ENCODE measurements at regions not wholly inside any gene's neighbourhood (a gene's known extent, or its start where the extent isn't known, plus 50 kb on each side); places are given as distances from the start of the nearest gene placed in this dataset.

DNA sequence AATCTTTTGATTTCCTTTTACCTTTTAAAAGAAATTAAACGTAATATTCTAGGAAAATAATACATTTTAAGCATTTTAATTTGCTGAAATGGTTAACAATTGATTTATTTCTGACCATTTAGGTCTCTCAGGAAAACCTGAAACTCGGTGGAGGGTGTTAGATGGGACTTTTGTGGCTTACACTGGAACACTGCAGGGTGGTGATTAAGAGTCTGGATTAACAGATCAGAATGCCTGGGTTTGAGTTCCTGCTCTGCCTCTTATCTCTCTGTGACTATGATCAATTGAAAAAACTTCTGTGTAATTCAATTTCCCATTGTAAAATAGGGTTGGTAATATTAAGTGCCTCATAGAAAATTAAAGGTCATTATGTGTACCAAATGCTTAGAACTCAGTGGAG is 168.7 kb downstream of the UBE2E3 start:
- DNase-seq (ENCODE audit: low read depth in 2 of 2): no peak

DNA sequence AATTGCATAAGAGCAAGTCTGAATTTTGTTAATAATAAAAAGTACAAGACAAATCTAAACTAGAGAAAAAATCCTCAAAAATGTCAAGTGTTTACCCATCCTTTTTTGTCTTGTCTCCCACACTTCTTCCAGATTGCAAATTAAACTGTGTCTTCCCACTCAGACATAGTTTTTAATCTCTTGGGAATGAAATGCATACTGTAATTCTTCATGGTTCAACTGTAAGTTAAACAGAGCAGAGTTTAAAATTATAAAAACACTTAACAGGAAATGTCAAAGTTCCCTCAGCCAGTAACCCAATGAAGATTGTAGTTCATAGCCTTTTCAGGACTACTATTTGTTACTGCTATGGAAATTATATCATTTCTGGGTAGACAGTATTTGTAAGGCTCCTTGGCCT is 171.8 kb downstream of the UBE2E3 start:
- no peak for DNase-seq (ENCODE audit: low read depth in 2 of 2)

DNA sequence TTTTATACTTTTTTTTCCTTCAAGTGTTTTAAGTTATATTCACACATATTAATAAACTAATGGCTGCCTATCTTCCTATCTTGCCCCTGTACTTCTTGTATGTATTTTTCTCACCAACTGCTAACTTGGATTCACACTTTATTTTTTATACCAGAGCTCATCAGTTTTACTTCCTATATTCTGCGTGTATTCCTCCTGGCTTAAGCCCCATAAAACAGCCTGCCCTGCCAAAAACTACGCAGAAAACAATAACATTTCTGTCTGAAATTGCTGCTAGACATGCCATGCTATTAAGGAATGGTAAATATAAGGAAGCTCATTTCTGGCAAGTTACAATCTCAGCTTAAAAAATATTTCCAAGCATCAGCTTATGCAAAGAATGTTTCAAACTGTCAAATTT is 172.3 kb downstream of the UBE2E3 start:
- no peak for DNase-seq (ENCODE audit: low read depth in 2 of 2)

DNA sequence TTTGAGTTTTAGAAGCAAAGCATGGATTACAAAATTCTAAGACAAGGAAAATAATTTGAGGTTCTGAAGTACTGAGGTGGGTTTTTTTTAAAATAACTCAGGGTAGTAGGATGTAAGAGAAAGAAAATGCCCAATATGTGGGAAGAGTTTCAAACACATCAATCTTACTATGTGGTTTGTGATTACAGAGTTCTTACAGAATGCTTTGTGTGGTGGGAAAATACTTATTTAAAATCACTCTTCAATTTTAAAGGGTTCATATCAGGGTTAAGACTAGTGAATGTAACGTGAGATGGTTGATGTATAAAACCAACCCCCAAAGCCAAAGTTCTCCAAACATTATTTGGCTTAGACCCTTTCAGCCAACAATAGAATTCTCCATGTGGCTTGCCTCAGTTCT is 173.5 kb downstream of the UBE2E3 start:
- no peak for DNase-seq (ENCODE audit: low read depth in 2 of 2)

DNA sequence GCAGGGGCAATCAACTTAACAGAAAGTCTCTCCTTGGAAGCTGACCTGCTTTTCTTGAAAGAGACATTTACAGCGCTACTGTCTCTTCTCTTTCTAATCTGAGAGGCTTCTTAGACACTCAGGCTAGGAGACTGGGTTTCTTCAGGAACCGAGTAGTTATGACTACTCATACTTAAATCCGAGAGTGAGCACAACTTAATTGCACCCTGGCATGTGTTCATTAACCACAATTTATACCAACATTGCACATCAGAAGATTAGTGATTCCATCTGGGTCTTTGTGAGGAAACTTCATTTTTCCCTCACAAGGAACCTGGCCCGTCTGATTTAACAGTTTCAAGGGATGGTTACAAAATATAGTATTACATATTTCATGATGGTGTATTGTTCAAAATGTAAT is 176.9 kb downstream of the UBE2E3 start:
- no peak for DNase-seq (ENCODE audit: low read depth in 2 of 2)

DNA sequence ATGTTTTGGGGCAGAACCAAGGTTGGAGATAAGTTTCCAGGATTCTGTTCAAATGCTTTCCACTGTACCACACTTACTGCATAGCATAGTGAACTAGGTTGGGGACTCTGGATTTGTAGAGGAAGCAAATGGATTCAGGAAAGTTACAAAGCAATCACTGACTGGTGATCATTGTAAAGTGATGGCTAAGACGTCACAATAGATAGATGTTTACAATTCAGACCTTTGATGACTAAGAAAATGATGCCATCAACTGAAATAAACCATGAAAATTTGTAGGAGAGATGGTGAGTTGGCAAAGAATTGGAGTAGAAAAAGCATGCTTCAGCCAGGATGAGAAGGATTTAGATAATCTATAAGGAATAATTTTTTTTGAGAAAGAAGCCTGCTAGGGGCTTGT is 178.0 kb downstream of the UBE2E3 start:
- DNase-seq (ENCODE audit: low read depth in 2 of 2): no peak

DNA sequence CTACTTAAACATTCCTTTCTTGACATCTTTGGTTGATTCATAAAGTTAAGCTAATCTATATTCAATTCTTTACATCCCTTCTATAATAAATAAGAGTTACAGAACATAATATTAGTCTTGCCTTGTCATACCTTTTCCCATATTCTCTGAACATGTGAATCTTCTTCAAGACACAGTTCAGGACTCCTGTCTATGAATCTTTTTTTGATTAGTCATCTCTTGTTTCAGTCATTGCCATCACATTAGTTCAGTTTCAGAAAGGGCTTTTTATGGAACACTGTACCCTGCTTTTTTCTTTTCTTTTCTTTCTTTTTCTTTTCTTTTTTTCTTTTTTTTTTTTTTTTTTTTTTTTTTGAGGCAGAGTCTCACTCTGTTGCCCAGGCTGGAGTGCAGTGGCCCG is 181.2 kb downstream of the UBE2E3 start:
- no peak for DNase-seq (ENCODE audit: low read depth in 2 of 2)

DNA sequence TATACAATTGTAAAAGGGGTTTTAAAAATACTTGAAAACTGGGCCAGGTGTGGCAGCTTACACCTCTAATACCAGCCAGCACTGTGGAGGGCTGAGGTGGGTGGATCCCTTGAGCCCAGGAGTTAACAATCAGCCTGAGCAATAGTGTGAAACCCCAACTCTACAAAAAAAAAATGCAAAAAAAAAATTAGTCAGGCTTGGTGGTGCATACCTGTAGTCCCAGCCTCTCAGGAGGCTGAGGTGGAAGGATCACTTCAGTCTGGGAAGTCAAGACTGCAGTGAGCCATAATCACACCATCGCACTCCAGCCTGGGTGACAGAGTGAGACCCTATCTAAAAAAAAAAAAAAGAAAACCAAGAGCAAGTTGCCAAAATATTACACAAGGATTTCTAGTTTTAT is 182.7 kb downstream of the UBE2E3 start:
- peak in 1 of 2 donors; percentile 6 for DNase-seq (ENCODE audit: low read depth in 2 of 2)

DNA sequence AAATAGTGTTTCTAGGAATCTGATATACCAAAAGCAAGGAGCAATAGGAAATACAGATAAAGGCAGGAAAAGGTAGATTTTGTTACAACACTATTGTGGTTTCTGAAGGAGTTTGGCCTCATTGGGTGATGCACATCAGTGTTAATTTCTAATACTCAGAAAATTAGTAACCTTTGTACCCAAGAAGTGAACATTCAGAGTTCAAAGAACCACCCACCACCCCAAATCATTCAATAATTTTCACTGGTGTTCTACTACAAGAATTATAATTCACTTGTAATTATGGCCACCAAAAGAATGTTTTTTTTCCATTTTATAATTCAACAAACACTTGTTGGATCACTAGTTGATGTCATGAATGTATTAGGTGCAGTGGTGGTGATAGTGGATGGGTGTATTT is 183.3 kb downstream of the UBE2E3 start:
- no peak for DNase-seq (ENCODE audit: low read depth in 2 of 2)

DNA sequence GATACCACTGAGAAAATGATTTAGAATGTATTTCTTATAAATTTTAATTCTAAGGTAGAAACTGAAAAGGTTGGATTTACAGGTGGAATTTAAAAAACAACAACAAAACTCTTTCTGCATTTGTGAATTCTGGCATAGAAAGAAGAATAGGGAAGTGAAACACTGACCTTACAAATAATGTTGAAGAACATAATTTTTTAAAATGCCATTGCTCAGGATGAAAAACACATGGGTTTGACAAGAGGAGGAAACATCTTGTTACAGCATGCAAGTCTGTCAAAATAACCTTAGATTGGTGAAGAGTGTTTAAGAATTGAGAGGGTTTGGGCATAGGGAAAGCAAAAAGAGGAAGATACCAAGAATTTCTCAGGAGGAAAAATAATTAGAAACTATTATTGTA is 184.3 kb downstream of the UBE2E3 start:
- no peak for DNase-seq (ENCODE audit: low read depth in 2 of 2)

DNA sequence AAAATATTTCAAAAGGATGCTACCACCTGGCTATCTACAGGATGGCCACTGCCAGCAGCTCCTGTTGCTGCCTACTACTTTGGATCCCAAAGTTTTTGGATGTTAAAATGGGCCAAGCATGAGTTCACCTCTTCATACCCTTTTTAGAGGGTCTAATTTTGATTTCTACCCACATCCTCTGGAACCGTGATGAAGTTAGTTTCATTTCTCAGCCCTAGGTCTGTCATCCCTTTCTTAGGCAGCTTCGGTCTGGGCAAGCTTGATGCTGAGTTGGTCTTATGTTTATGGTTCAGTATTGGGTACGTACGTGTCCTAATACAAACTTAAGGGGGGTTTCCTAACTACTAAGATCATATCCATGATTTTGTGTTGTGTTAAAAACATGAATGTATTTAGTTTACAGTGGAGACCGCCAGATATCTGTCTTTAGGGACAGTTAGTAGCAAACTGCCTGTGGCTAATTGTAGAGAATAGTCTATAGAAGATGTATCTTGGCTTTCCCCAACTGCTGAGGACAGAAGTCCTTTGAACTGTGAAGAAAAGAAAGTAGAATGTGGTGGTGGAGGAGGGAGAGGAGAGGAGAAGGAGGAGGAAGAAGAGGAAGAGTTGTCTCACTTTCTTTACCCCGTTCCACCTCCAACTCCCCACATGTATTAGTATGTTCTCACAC is 184.9 kb downstream of the UBE2E3 start:
- no peak for DNase-seq (ENCODE audit: low read depth in 2 of 2)

DNA sequence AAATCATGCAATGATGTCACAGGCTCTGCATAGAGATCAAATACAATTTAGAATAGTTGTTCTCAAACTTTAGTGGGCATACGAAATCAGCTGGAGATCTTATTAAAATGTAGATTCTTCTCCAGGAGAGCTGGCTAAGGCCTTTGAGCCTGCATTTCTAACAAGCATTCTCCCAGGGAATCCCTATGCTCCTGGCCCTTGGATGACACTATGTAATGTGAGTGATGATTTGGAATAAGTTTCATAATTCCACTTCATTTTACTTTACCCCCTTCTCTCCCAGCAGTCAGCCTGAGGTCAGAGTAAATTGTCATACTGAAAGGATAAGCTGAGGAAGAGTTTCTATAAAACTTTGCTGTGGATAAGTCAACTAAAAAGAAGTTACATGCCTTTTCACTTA is 189.1 kb downstream of the UBE2E3 start:
- DNase-seq (ENCODE audit: low read depth in 2 of 2): no peak

DNA sequence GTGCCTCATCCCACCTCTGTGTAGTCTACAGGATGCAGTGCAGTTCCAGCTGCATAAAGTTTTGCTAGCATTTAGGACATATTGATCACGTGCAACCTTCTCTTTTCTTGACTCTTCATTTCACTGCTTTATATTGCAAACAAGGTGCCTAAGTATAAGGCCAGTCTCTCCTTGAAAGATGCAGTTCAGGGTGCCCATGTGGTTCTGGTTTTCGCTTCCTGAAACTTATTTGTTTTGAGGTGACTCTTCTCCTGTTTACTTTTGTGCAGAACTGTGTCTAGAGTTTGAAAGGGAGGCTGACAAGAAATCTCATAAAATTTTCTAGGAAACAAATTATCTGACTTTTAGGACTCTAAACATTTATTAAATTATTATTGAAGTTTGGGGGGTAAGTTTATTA is 189.9 kb downstream of the UBE2E3 start:
- no peak for DNase-seq (ENCODE audit: low read depth in 2 of 2)

DNA sequence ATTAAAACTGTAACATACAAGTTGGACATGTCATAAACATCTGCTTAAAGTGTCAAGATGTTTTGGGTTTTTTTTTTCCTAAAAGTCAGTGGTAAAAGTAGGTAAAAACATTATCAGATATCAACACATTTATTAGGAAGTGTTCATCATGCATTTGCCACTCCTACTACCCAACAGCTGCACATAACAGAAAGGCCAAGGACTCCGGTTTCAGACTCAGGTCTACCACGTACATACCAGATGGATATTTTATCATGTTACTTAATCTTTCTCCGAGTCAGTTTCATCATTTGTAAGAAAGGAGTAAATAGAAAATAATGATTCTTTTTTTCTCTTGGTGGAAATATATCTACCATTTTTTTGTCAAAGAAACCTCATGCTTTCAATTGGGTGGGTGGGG is 192.3 kb downstream of the UBE2E3 start:
- DNase-seq (ENCODE audit: low read depth in 2 of 2): no peak

DNA sequence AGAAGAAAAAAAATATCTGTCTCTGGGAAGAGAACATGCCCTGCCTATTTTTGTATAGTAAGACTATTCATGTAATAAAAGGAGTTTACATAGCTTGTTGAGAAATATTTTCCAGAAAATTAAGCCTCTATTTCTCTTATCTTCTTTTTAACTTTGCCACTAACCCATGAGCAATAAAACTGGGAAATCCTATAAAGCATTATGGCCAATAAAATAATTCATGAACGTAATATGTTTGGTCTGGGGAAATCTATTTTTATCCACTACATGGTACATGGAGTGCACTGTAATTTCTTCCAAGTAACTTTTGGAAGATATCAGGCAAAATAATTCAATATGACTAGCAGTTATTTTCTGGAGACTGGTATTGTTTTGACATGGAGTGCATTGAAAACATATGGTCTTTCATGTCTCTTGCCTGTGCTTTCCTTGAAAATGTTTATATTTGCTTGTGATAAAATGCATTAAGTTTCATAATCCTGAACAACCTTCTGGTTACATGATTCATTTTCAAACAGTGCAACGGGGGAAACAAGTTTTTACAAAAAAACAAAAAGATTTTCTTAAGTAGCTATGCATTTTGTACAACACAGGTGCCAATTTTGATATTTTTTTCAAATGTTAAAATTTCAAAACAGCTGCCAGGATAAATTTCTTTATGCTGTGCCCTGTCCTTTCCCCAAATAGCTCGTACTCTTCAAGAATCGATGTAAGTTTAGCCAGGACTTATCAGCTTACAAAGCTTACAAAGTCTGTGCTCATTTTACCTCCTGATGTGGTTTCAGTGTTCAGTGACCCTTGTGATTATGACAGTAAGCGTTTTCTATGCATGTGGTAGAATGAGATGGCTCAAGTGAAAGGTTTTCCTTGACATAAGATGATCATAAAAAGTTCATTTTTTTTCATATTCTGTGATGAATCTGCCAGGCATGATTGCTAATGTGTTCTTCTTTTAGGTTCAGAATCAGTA is 194.5 kb downstream of the UBE2E3 start:
- no peak for DNase-seq (ENCODE audit: low read depth in 2 of 2)

DNA sequence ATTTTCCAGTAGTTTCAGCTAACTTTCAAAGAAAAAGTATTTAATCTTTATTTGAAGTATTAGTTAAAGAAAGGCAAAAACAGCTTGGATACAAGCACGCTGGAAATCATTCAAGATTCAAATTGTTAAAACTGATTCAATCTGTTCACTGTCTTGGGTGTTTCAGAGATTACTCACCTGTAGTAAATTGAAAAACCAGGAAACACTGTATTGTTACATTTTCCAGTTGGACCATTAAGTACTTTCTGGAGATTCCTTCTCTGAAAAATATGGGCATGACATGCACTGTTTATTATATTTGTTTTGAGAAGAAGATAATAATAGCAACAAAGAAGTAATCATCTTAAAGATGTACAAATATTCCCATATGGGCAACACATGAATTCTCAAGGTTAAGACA is 196.1 kb downstream of the UBE2E3 start:
- no peak for DNase-seq (ENCODE audit: low read depth in 2 of 2)

DNA sequence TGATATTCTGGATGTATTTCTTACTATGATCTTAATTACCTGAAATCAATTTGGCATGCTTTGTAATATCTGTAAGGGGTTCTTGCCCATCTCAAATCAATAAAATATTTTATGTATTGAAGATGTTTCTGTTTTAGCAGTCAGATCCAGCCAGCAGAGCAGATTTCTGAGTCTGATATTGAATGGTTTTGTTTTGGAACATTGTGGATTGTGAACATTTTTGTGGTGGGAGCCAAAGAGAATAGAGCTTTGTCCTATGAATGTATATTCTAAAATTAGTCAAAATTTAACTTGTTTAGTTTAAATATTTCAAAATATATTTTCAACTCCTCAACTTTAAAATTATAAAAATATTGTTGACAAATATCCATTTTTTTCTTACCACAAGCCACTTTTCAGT is 197.0 kb downstream of the UBE2E3 start:
- no peak for DNase-seq (ENCODE audit: low read depth in 2 of 2)

DNA sequence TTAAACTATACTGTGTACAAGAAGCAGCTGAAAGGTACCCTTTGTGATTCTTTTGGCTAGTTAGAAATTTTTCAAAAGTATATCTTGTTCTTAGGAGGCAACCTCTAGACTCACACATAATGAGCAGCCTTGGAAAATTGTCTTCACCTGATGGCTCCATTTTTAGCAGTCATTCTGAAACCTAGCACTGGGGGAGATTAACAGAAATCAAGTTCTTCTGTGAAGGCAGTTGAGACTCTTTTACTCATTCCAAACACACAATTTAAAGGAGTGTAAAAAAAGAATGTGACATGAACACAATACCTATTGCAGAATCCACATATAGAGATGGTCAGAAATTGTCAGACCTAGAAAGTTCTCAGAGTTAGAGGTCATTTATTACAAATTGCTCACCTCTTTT is 197.7 kb downstream of the UBE2E3 start:
- no peak for DNase-seq (ENCODE audit: low read depth in 2 of 2)

DNA sequence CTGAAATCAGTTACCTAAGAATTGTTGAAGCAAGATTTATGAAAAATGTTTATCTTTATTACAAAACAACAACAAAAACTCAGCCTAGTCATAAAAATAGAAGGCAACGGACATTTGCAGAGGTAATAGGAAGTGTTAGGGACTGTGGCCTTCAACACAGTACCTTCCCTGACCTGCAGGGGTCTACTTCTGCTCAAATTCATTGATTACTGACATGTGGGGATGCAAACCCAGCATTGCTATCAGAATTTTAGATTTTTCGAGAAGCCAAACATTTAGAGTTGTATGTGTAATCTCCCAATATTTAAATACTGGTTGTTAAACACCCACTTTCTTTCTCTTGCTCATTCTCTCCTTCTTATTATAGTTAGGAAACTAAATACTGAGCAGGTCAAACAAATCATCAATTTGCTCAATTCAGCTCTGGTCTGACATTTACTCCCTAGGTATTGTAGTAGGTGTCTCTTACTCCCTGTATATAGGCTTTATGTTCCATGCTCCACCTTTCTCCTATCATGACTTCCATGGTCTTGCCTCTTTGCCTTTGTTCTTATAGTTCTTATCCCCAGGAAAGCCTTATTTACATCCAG is 198.5 kb downstream of the UBE2E3 start:
- DNase-seq (ENCODE audit: low read depth in 2 of 2): peak in 1 of 2 donors; percentile 11

DNA sequence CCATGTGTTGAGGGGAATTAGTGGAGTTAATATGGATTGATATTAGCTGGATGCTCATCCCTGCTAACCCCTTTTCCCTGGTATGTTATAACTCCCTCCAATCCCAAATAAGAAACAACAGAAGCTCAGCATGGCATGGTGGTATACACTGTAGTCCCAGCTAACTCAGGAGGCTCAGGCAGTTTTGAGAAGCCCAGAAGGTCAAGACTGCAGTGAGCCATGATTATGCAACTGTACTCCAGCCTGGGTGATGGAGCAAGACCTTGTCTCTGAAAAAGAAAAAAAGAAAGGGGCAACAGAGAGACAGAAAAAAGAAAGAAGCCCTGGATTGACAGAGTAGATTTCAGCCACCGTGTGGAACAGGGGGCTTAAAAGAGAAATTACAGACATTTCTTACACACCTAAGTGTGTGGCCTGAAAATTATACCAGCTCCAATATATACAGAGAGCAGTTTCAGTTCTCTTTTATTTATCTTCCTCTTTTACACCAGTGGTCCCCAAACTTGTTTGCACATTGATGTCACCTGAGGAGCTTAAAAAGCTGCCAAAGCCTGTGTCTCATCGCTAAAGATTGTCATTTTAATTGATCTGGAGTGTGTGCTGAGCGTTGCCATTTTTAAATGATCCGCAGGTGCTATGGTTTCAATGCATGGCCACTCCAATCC is 203.6 kb downstream of the UBE2E3 start:
- no peak for DNase-seq (ENCODE audit: low read depth in 2 of 2)

DNA sequence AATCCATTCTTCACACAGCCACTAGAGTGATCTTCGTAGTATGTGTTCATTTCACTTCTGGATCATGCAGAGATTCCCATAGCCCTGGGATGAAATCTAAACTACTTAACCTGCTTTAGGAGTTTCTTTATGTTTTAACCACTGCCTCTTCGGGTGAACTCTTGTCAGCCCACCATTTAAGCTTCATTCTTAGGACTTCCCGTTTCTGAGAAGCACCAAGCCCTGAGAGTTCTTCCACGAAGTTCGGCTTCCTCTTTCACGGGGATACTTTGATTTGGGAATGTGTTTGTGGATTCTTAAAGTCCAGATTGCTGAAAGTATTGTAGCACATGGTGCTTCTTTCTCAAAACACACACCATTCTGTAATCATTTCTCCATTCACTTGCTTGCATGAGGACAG is 205.0 kb downstream of the UBE2E3 start:
- no peak for DNase-seq (ENCODE audit: low read depth in 2 of 2)

DNA sequence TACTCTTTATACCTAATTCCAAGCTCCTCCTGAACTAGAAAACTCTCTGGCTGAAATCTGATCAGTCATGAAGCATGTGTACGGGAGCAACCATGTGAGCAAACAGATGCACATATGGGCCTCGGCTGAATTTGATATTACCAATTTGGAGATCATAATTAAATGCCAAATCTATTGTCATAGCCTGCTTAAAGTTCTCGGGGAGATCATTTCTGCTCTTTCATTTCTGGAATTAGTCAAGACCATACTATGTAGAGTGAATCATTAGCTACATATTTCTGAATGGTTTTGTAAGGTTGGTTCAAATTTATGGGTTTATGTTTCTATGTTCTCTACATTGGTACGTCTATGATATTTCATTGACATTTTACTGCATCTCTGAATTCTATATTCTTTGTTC is 205.5 kb downstream of the UBE2E3 start:
- DNase-seq (ENCODE audit: low read depth in 2 of 2): no peak
